NCI-H748 (cell line): ENCODE measurements at regions not wholly inside any gene's neighbourhood (a gene's known extent, or its start where the extent isn't known, plus 50 kb on each side); places are given as distances from the start of the nearest gene placed in this dataset.

ENCODE experiments used
- DNase-seq: peaks from one replicate; lab custom pipeline; 2025; ENCODE audit not compliant: unreplicated experiment; lab: John Stamatoyannopoulos, UW

- DNase-seq = peak; percentile 69
Observed at GRCh38 chr5:6176102-6176693, 202.1 kb downstream of the MED10 start.

- DNase-seq = no peak
Observed at GRCh38 chr5:6175172-6175854, 203.0 kb downstream of the MED10 start.

- no peak for DNase-seq
Observed at GRCh38 chr5:6169660-6170059, 208.7 kb downstream of the MED10 start.

- no peak for DNase-seq
Observed at GRCh38 chr5:6166698-6167394, 211.5 kb downstream of the MED10 start.

GRCh38 chr5:6163913-6164312, 214.4 kb downstream of the MED10 start:
- no peak for DNase-seq

- no peak for DNase-seq
Observed at GRCh38 chr5:6162175-6162574, 216.2 kb downstream of the MED10 start.

GRCh38 chr5:6161257-6161656, 217.1 kb downstream of the MED10 start:
- no peak for DNase-seq

- DNase-seq = peak; percentile 67
Observed at GRCh38 chr5:6159832-6160430, 218.4 kb downstream of the MED10 start.

- peak; percentile 74 for DNase-seq
Observed at GRCh38 chr5:6158974-6159831, 219.1 kb downstream of the MED10 start.

- DNase-seq = no peak
Observed at GRCh38 chr5:6154216-6154615, 224.1 kb downstream of the MED10 start.

GRCh38 chr5:6146271-6146670, 232.1 kb downstream of the MED10 start:
- DNase-seq = no peak

GRCh38 chr5:6145616-6146237, 232.6 kb downstream of the MED10 start:
- DNase-seq = no peak

GRCh38 chr5:6143523-6143922, 234.8 kb downstream of the MED10 start:
- peak; percentile 44 for DNase-seq

- no peak for DNase-seq
Observed at GRCh38 chr5:6142353-6142752, 236.0 kb downstream of the MED10 start.

- no peak for DNase-seq
Observed at GRCh38 chr5:6140219-6140618, 238.1 kb downstream of the MED10 start.

GRCh38 chr5:6135977-6136376, 242.4 kb downstream of the MED10 start:
- DNase-seq = no peak

- no peak for DNase-seq
Observed at GRCh38 chr5:6134281-6134680, 244.1 kb downstream of the MED10 start.

- DNase-seq = no peak
Observed at GRCh38 chr5:6125781-6126180, 252.6 kb downstream of the MED10 start.

GRCh38 chr5:6118691-6119090, 259.7 kb downstream of the MED10 start:
- no peak for DNase-seq

- DNase-seq = no peak
Observed at GRCh38 chr5:6117212-6117611, 261.1 kb downstream of the MED10 start.

- DNase-seq = no peak
Observed at GRCh38 chr5:6115852-6116251, 262.5 kb downstream of the MED10 start.
